Upper lobe of left lung (tissue), 6 donors: ENCODE measurements at regions not wholly inside any gene's neighbourhood (a gene's known extent, or its start where the extent isn't known, plus 50 kb on each side); places are given as distances from the start of the nearest gene placed in this dataset.

Experiments
- ATAC-seq, 2 donors: fragments of 200-7000 bp; cut with Tn5 transposase; one replicate each; pipeline ENCODE4 v1.9.1; 2022; ENCODE audit warnings: mild to moderate bottlenecking in 2 of 2, moderate library complexity in 2 of 2; ENCODE audit not compliant: low FRiP score in 2 of 2
- DNase-seq, 2 donors: peaks; one replicate each; pipeline ENCODE4 v3.0.0-alpha.2; 2019 to 2020
- H3K27ac ChIP-seq, 4 donors: fragments of 200-600 bp; sonication (generic); one replicate each; pipeline ENCODE4 v1.5.1; 2016 to 2019
- H3K27me3 ChIP-seq, 4 donors: fragments of 200-600 bp; sonication (generic); one replicate each; pipeline ENCODE4 v1.5.1; 2017 to 2019
- H3K36me3 ChIP-seq, 4 donors: fragments of 200-600 bp; sonication (generic); one replicate each; pipeline ENCODE4 v1.5.1; 2016 to 2019
- H3K4me1 ChIP-seq, 4 donors: fragments of 200-600 bp; sonication (generic); one replicate each; pipeline ENCODE4 v1.5.1; 2018 to 2019
- H3K4me3 ChIP-seq, 4 donors: fragments of 200-600 bp; sonication (generic); one replicate each; pipeline ENCODE4 v1.5.1; 2017 to 2019; ENCODE audit warnings: mild to moderate bottlenecking in 2 of 4, moderate library complexity in 1 of 4
- H3K9me3 ChIP-seq, 4 donors: fragments of 200-600 bp; sonication (generic); one replicate each; pipeline ENCODE4 v1.5.1; 2018 to 2019
- CTCF ChIP-seq, 6 experiments: fragments of 450-650 bp in 4 of 6; fragments of 200-600 bp in 2 of 6; sonication (generic) in 2 of 6; IDR thresholded peaks; one replicate each; pipeline ENCODE4 v1.5.1; 2016 to 2019; ENCODE audit warnings: antibody characterized with exemption in 6 of 6
- EP300 ChIP-seq, 4 donors: sonication (generic); formaldehyde crosslinking; IDR thresholded peaks; one replicate each; pipeline ENCODE4 v1.5.1; 2017; ENCODE audit warnings: antibody characterized with exemption in 4 of 4, control low read depth in 2 of 4
- POLR2A ChIP-seq, 4 donors: fragments of 450-650 bp; IDR thresholded peaks; one replicate each; pipeline ENCODE4 v1.5.1; 2016 to 2017; ENCODE audit warnings: antibody characterized with exemption in 4 of 4, mild to moderate bottlenecking in 2 of 4
- POLR2AphosphoS5 ChIP-seq, 2 donors: sonication (generic); formaldehyde crosslinking; IDR thresholded peaks; one replicate each; pipeline ENCODE4 v1.5.1; 2017; ENCODE audit warnings: antibody characterized with exemption in 2 of 2
- WGBS, 2 donors: methylation state at CpG; one replicate each; pipeline ENCODE4 v1.1.5; 2017 to 2018; 5-methylcytosine and 5-hydroxymethylcytosine counted together
- donor health status: DM: no; HTN: no; CAD: no; lungs with moderate emphysema.
- donor health status: DM: no; HTN: yes; CAD: no; lungs with severe emphysema.

GRCh38 chr6:147852772-147853171, 344.3 kb downstream of the SAMD5 start:
- Histone ChIP-seq H3K27ac (no peak overlapping the region), H3K4me3 (no peak overlapping the region), H3K4me1 (no peaks in the 10 kb centered on the region), H3K9me3 (no peaks in the 10 kb centered on the region), H3K27me3 (no peaks in the 10 kb centered on the region), H3K36me3 (no peaks in the 10 kb centered on the region)
- ATAC-seq (no peak), DNase-seq (no peak)
- no peak for TF ChIP-seq POLR2A (IDR thresholded peaks at IDR 0.05)
- no peak for TF ChIP-seq POLR2AphosphoS5 (IDR thresholded peaks at IDR 0.05)
- no peak for TF ChIP-seq CTCF (IDR thresholded peaks at IDR 0.05)
- TF ChIP-seq EP300 (IDR thresholded peaks at IDR 0.05) = no peak
- WGBS, 2 donors = 90 to 93% methylated on average over 2 of the region's 2 CpGs

- DNase-seq (no peak), ATAC-seq (no peak)
- no peaks in the 10 kb centered on the region for H3K36me3 ChIP-seq
- no peaks in the 10 kb centered on the region for H3K9me3 ChIP-seq
- no peak overlapping the region for H3K4me3 ChIP-seq
- WGBS, 2 donors = 94 to 95% methylated on average over 3 of the region's 3 CpGs
- no peaks in the 10 kb centered on the region for H3K27me3 ChIP-seq
- TF ChIP-seq CTCF (IDR thresholded peaks at IDR 0.05) (no peak), POLR2AphosphoS5 (IDR thresholded peaks at IDR 0.05) (no peak), EP300 (IDR thresholded peaks at IDR 0.05) (no peak), POLR2A (IDR thresholded peaks at IDR 0.05) (no peak)
- H3K27ac ChIP-seq = no peak overlapping the region
- H3K4me1 ChIP-seq = no peaks in the 10 kb centered on the region
Observed at GRCh38 chr6:147853574-147853973, 345.1 kb downstream of the SAMD5 start.

- Histone ChIP-seq H3K36me3 (no peaks in the 10 kb centered on the region), H3K4me3 (no peak overlapping the region), H3K27me3 (no peaks in the 10 kb centered on the region), H3K27ac (no peak overlapping the region), H3K9me3 (no peaks in the 10 kb centered on the region), H3K4me1 (no peaks in the 10 kb centered on the region)
- 91 to 93% methylated on average over 3 of the region's 3 CpGs for WGBS, 2 donors
- DNase-seq (no peak), ATAC-seq (no peak)
- no peak for TF ChIP-seq EP300 (IDR thresholded peaks at IDR 0.05)
- no peak for TF ChIP-seq CTCF (IDR thresholded peaks at IDR 0.05)
- TF ChIP-seq POLR2A (IDR thresholded peaks at IDR 0.05) = no peak
- TF ChIP-seq POLR2AphosphoS5 (IDR thresholded peaks at IDR 0.05) = no peak
Observed at GRCh38 chr6:147855803-147856482, 347.5 kb downstream of the SAMD5 start.

- WGBS, 2 donors = 86 to 88% methylated on average over 4 to 5 of the region's 5 CpGs
- Histone ChIP-seq H3K9me3 (no peaks in the 10 kb centered on the region), H3K36me3 (no peaks in the 10 kb centered on the region), H3K4me3 (no peak overlapping the region), H3K4me1 (no peaks in the 10 kb centered on the region), H3K27me3 (no peaks in the 10 kb centered on the region), H3K27ac (no peak overlapping the region)
- DNase-seq (no peak), ATAC-seq (no peak)
- TF ChIP-seq POLR2AphosphoS5 (IDR thresholded peaks at IDR 0.05) (no peak), POLR2A (IDR thresholded peaks at IDR 0.05) (no peak), EP300 (IDR thresholded peaks at IDR 0.05) (no peak), CTCF (IDR thresholded peaks at IDR 0.05) (no peak)
Observed at GRCh38 chr6:147856687-147857086, 348.2 kb downstream of the SAMD5 start.

GRCh38 chr6:147858421-147858820, 349.9 kb downstream of the SAMD5 start:
- no peaks in the 10 kb centered on the region for H3K9me3 ChIP-seq
- no peaks in the 10 kb centered on the region for H3K27me3 ChIP-seq
- ATAC-seq (no peak), DNase-seq (no peak)
- no peak overlapping the region for H3K27ac ChIP-seq
- TF ChIP-seq EP300 (IDR thresholded peaks at IDR 0.05) (no peak), POLR2AphosphoS5 (IDR thresholded peaks at IDR 0.05) (no peak), CTCF (IDR thresholded peaks at IDR 0.05) (no peak), POLR2A (IDR thresholded peaks at IDR 0.05) (no peak)
- 92 to 97% methylated on average over 2 of the region's 2 CpGs for WGBS, 2 donors
- H3K4me3 ChIP-seq = no peak overlapping the region
- H3K4me1 ChIP-seq = no peaks in the 10 kb centered on the region
- no peaks in the 10 kb centered on the region for H3K36me3 ChIP-seq
